Left kidney (tissue), 1 donor: ENCODE measurements at regions not wholly inside any gene's neighbourhood (a gene's known extent, or its start where the extent isn't known, plus 50 kb on each side); places are given as distances from the start of the nearest gene placed in this dataset.

Experiments
- DNase-seq: peaks from one replicate; pipeline ENCODE4 v3.0.0-alpha.2; 2013

DNA sequence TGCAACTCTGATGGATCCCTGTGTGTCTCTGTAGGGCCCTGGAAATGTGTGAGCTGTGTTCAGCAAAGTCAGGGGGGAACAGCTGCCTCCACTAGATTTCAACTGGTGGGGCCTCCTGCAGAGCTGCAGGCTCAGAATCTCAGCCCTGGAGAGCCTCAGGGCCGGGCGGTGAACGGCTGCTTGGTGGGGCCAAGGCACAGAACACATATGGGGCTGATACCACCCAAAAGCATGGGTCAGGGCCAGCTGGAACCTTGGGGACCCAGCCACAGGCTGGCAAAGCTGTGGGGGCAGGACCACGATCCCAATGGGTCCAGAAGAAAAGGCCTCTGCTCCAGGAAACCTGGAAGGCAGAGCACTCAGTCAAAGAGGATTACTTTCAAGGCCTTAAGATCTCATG, 878.5 kb downstream of the BCL11B start:
- DNase-seq, result no peak

- DNase-seq, result no peak
These were observed 867.2 kb downstream of the BCL11B start for GRCh38 chr14:98404811-98405210.

DNA sequence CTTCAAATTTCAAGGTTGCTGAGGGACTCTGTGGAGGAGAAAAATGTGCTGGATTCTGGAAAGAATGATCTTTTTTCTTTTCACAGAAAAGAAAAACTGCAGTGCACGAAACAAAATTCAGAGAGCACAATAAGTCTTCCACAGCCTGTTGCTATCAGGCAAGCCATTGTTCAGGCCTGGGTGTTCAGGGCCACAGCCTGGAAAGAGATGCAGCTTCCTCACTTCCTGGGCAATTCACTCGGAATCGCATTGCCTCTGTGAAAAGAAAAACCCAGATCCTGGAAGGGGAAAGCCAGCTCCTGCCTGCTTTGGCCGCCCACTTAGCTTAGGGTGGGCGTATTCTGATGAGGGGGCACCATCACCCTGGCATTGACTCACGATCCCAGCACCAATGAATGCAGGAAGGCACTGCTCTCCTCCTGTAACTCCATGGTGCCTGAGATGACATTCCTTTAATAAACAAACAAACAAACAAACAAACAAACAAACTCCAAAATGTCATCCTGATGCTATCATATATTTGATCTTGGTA, 863.9 kb downstream of the BCL11B start:
- DNase-seq, result no peak

DNA sequence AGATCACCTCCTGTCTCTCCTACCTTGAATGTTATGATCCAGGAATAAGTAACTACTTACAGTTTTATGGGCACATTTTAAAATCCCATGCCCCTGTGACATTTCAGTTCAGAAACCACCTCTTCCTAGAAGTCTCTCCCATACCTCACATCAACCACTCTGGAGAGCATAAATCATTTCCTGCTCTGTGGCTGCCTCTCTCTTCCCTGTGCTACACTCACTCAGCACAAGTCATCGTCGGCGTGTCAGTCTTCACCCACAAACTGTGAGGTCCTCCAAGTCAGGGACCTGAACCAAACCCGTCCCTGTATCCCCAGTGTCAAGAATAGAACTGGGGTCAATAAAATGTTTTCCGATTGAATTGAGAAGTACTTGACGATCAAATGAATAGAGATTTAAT, 863.3 kb downstream of the BCL11B start:
- DNase-seq, result no peak

DNA sequence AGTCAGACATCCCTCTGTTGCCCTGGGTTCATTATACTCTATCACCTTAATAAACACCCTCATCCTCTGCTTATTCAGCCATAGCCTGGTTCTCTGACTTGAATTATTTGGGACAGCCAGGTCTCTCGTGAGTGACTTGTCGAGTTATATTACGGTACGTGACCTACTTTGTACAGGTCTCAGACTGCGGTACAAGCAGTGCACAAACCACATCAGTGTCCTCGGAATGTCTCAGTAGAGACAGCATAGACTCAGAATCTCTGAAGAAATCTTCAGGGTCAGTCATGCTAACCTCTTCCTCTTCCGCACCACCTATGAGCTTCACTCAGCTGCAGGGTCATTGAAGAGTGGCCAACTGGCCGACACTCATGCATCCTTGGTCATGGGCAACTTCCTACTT, 860.8 kb downstream of the BCL11B start:
- DNase-seq, result no peak

- DNase-seq, result no peak
These were observed 859.6 kb downstream of the BCL11B start for GRCh38 chr14:98412431-98412830.

GRCh38 chr14:98415766-98416165, 856.2 kb downstream of the BCL11B start:
- no peak for DNase-seq

GRCh38 chr14:98417001-98417400, 855.0 kb downstream of the BCL11B start:
- no peak for DNase-seq

GRCh38 chr14:98428483-98428994, 843.5 kb downstream of the BCL11B start:
- no peak for DNase-seq

GRCh38 chr14:98433436-98433835, 838.6 kb downstream of the BCL11B start:
- DNase-seq, result no peak

DNA sequence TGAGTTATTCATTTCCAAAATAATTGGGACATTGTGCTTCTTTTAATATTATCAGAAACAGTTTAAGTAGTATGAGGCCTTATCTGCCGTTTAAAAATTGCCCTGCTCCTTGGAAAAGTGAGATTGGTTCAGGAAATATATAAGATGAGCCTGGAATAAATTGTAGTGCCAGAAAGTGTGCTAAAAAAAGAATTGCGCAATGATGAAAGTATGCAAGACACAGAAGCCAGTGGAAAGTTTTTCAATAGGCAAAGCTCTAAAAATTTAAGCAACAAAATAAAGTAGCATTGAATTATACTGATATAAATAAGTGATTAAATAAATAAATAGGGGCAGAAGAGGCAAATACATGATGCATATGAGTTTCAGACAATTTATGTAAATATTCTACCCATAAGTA, 834.9 kb downstream of the BCL11B start:
- no peak for DNase-seq

DNA sequence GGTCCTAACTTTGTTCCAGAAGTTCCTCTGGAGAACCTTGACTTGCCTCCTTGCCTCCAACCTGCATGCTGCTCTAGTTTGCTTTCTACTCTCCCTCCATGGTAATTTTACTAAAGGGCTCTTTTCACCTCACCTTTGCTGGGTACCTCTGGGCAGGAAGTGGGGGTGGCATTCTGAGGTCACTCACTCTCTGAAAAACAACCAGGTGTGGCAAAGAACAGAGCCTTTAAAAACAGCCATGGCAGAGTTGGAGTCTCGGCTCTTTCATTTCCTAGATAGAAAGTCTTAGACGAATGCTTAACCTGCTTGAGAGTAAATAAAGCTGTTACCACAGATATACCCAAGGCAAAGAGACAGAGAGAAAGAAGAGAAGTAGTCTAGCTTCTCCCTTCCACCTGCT, 827.9 kb downstream of the BCL11B start:
- DNase-seq, result no peak

- DNase-seq, result no peak
These were observed 826.3 kb downstream of the BCL11B start for GRCh38 chr14:98445718-98446117.

GRCh38 chr14:98446508-98446907, 825.5 kb downstream of the BCL11B start:
- DNase-seq, result no peak

GRCh38 chr14:98456231-98456630, 815.8 kb downstream of the BCL11B start:
- DNase-seq, result no peak

GRCh38 chr14:98458702-98459101, 813.3 kb downstream of the BCL11B start:
- DNase-seq, result no peak

- DNase-seq, result no peak
These were observed 809.1 kb downstream of the BCL11B start for GRCh38 chr14:98462908-98463307.

GRCh38 chr14:98466807-98467206, 805.2 kb downstream of the BCL11B start:
- no peak for DNase-seq

DNA sequence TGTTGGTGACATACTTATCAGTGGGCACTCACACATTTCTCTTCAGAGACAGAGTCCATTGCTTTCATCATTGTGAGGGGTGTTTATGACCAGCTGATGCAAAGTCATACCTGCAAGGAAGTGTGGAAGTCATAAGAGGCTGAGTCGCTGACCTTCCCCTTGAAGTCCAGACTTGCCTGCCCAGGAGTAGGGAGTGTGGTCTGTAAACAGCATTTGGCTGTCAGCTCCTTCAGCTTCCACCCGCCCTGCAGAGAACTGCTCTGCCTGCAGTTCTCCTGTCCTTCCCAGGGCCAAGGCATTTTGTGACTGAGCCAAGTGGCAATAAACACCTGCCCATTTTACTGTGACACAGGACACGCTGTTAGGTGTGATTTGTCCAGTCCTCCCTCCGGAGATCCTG, 801.3 kb downstream of the BCL11B start:
- no peak for DNase-seq

DNA sequence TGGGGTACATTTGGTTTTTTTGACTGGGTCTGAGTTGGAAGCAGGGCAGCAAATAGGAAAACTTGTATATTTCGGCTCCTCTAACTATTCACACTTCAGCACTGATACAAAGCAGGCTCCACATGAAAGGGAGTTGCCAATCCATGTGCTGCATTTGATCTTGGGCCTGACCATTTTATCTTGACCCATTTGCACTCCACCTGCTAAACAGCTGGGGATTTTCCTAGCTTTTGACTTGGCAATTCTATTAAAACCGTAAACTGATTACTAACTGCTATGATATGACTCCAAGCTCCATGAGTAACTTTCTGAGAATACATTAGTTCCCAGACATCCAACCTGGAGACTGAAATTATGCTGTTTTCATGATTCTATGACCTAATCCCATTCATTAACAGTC, 797.1 kb downstream of the BCL11B start:
- DNase-seq, result no peak

DNA sequence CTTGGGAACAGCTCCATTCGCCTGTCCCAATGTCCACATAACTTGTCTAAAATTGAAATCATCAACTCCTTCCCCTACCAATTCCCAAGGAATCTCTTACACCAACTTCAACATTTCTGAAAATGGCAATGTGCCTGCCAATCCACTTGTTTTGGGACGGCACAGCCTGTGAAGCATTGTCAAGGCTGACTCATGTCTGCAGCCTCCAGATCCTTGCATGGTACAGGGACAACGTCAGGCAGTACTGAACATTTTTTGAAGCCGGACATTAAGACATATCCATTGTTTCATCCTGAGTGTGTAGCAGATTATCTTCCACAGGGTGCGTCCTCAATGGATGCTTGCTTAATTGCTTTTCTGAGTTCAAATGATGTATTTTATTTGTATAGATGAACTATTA, 794.1 kb downstream of the BCL11B start:
- no peak for DNase-seq

GRCh38 chr14:98489115-98489514, 782.9 kb downstream of the BCL11B start:
- no peak for DNase-seq

DNA sequence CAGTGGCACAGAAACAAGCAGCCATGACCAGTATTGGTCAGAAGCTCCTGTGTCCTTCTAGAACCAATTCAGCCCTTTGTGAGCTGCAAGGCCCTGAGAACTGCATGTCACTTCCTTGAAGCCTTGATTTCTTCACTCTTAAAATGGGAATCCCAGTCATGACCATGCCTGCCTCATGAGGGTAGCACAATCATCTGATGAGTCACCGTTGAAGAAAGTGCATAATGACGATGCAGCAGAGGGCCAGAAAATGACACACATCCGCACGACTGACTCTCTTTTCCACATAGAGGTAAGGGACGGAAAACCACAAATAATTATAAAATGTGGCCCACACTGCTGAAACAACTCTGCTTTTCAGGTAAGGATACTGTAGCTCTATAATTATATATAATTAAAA, 777.4 kb downstream of the BCL11B start:
- no peak for DNase-seq

DNA sequence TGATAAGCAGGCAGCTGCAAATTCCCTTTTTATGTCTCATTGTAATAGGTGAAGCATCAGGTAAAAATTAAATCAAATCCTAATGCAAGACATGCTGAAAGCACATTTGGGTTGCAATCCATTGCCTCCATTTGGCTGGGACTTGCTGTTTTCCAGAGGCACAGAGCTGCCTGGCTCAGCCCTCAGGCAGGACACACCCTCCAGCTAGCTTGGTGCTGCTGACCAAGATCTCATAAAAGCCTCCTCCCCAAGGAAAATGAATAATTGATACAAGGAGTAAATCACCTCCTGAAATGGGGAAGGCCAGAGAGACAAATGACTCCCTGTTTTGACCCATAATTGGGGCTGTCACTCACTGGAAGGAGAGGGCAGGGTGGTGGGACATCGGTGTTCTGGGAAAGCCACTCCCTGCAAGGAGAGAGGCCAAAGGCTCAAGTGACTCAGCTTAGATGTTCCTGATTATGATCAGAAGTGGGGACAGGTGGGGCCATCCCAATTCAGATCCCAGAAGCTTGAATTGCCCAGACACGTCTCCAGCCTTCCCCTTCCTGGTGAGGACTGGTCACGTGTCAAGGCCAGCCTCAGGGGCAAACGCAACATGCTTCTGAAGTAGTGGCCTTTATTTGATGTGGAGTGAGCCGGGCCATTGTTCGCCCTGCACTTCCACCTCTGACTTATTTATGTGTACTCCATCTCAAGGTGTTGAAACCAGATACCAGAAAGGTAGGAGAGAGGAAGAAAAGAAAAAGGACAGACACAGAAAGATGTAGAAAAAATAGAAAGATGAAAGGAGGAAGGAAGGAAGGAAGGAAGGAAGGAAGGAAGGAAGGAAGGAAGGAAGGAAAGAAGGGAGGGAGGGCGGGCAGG, 773.7 kb downstream of the BCL11B start:
- DNase-seq, result no peak
